Cardiac fibroblast (primary cell): ENCODE measurements at regions not wholly inside any gene's neighbourhood (a gene's known extent, or its start where the extent isn't known, plus 50 kb on each side); places are given as distances from the start of the nearest gene placed in this dataset.

ENCODE experiments used
- DNase-seq, 2 donors: peaks; one replicate each; pipeline versions ENCODE4 v3.0.0 to v3.0.0-alpha.2; 2010; ENCODE audit warnings: low read depth in 2 of 2
- H3K4me3 ChIP-seq, 2 donors: replicated peaks in 1 of 2; 1 replicate in 1 of 2; 2 replicates in 1 of 2; pipeline ENCODE4 v1.5.1; 2011; ENCODE audit warnings: low read depth in 2 of 2, low read length in 2 of 2, mild to moderate bottlenecking in 2 of 2, moderate library complexity in 1 of 2
- CTCF ChIP-seq: IDR thresholded peaks from one replicate; pipeline ENCODE4 v1.5.1; 2011; ENCODE audit warnings: low read depth, mild to moderate bottlenecking, low read length, inconsistent platforms

DNA sequence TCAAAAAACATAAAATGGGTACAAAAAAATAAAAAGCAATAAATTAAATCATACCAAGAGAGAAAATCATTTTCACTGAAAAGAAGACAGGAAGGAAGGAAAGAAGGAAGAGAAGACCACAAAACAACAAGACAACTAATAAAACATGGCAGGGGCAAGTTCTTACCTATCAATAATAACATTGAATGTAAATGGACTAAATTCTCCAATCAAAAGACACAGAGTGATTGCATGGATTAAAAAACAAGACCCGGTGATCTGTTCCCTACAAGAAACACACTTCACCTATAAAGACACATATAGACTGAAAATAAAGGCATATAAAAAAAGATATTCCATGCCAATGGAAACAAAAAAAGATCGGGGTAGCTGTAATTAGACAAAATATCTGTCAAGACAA lies 82.6 kb upstream of the CERS6 start:
- TF ChIP-seq CTCF = no peak
- DNase-seq = no peak
- no peak overlapping the region for H3K4me3 ChIP-seq

DNA sequence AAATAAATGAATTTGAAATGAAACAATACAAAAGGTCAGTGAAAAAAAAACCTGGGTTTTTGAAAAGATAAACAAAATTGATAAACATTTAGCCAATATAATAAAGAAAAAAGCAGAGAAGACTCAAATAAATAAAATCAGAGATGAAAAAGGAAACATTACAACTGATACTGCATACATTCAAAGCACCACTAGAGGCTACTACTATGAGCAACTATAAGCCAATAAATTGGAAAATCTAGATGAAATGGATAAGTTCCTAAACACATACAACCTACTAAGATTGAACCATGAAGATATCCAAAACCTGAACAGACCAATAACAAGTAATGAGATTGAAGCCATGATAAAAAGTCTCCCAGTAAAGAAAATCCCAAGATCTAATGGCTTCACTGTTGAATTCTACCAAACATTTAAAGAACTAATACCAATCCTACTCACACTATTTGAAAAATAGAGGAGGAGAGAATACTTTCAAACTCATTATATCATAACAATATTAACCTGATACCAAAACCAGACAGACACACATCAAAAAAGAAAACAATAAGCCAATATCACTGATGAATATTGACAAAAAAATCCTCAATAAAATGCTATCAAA lies 80.8 kb upstream of the CERS6 start:
- TF ChIP-seq CTCF = peak; percentile 26
- no peak for DNase-seq
- no peak overlapping the region for H3K4me3 ChIP-seq

GRCh38 chr2:168378960-168379669 lies 77.0 kb upstream of the CERS6 start:
- no peak for TF ChIP-seq CTCF
- DNase-seq = no peak

DNA sequence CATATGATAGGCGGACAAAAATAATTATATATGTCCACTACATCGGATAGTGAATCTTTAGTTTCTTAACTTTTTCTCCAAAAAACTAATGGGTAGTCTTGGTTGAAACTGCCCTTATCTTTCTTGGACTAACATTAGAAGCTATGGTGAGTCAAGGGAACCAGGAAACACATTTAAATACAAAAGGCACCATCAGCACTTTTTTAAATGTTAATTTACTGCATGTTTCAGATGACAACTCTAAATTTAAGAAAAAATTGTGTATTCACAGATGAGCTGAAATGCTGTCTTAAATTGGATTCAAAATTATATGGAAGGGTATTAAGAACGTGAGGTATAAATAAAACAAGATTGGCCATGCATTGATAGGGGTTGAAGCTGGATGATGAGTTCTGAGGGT lies 75.6 kb upstream of the CERS6 start:
- DNase-seq = no peak
- TF ChIP-seq CTCF = no peak

More at GRCh38 chr2:168378960-168379669, 77.0 kb upstream of the CERS6 start:
- no peak overlapping the region for H3K4me3 ChIP-seq

DNA sequence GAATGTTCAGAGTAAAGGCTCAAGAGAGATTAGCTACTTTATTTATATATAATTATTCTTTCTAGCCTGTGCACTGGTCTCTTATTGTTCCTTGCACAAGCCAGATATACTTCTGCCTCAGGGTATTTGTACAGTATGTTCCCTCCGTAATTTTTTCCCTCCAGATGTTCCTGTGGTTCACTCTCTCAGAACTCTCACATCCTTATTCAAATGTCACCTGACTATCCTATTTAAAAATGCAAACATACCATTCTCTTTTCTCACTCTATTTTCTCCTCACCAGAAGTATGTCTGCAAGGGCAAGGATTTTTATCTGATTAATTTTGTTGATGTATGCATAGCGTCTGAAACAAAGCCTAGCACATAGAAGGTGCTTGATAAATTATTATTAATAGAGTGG lies 64.0 kb upstream of the CERS6 start:
- TF ChIP-seq CTCF = no peak
- no peak overlapping the region for H3K4me3 ChIP-seq
- DNase-seq = peak in 1 of 2 donors; percentile 52

More for the DNA sequence above, 75.6 kb upstream of the CERS6 start:
- H3K4me3 ChIP-seq = no peak overlapping the region

DNA sequence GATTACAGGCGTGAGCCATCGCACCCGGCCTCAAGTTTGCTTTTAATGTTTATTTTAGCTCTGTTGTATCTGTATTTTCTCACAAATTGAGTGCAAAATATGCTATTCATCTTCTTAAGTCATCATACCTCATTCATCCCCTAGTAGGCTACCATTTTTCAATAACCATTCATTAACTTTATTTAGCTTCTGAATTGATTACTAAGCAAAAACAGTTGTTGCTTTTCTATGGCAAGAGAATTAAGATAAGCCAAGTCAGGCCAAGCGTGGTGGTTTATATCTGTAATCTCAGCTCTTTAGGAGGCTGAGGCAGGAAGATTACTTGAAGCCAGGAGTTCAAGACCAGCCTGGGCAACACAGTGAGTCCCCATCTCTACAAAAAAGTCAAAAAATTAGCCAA lies 63.3 kb upstream of the CERS6 start:
- no peak for TF ChIP-seq CTCF
- no peak overlapping the region for H3K4me3 ChIP-seq
- no peak for DNase-seq
